HG02759 (cell line): ENCODE measurements at regions not wholly inside any gene's neighbourhood (a gene's known extent, or its start where the extent isn't known, plus 50 kb on each side); places are given as distances from the start of the nearest gene placed in this dataset.

Experiments used
- ATAC-seq: cut with Tn5 transposase; IDR thresholded peaks from one replicate; pipeline ENCODE4 v1.9.1; 2021; ENCODE audit warnings: mild to moderate bottlenecking, moderate library complexity; ENCODE audit not compliant: unreplicated experiment

- no peak for ATAC-seq
These were observed 116.1 kb upstream of the ZNF366 start for GRCh38 chr5:72623323-72623722.

- ATAC-seq, result no peak
These were observed 115.1 kb upstream of the ZNF366 start for GRCh38 chr5:72622170-72622760.

DNA sequence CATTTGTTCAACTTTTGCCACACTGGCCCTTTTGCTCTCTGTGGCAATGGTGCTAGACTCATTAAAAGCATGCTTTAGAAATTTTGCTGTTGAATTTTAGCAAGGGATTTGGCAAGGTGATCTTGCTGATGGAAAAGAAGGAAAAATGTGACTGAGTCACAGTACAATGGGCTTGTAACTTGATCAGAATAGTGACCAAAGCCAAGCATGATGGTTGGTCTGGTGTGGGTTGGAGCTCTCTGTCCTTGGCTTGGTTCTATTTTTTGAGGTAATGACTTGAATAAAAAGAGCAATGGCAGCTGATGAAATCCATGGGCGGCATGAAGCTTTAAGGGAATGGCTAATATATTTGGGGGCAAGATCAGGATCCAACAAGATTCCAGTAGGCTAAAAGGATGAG, 114.4 kb upstream of the ZNF366 start:
- no peak for ATAC-seq

DNA sequence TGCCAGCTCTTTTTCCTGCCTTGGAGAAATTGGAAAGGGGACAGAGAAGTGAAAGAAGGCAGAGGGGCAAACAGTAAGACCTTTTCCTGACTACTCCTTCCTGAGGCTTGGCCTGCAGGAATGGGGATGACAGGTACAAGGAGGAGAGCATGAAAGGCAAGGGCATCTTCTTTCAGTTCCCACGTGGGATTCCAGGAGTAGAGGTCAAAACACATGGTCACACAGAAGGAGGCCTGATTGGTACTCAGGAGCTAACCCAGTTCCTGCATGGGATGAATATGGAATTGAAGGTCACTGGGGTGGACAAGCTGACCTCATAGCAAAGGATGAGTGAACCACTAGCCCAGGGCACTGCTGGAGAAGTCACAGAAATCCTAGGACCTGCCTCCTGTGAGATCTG, 112.5 kb upstream of the ZNF366 start:
- ATAC-seq, result no peak

DNA sequence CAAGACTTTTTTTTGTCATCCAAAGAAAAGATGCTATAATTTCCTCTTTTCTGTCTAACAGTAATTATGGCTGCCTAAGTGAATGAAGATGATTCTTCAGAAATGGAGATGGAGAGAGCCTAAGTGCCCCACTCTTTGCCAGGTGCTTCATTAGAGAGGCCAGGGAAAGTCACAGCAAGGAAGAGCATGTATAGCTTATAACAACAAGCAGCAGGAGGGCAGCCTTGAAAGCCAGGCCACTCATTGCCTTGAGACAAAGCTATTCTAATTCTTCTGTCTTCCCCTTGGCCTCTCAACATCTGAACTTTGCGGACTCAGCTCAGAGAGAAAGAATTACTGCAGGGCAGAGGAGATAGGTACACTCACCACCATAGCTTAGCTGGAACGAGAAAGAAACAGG, 112.0 kb upstream of the ZNF366 start:
- ATAC-seq, result no peak

GRCh38 chr5:72618708-72619107, 111.5 kb upstream of the ZNF366 start:
- no peak for ATAC-seq

- no peak for ATAC-seq
These were observed 107.9 kb upstream of the ZNF366 start for GRCh38 chr5:72615061-72615460.

- ATAC-seq, result no peak
These were observed 106.3 kb upstream of the ZNF366 start for GRCh38 chr5:72613515-72613914.

GRCh38 chr5:72612810-72613209, 105.6 kb upstream of the ZNF366 start:
- ATAC-seq, result no peak

DNA sequence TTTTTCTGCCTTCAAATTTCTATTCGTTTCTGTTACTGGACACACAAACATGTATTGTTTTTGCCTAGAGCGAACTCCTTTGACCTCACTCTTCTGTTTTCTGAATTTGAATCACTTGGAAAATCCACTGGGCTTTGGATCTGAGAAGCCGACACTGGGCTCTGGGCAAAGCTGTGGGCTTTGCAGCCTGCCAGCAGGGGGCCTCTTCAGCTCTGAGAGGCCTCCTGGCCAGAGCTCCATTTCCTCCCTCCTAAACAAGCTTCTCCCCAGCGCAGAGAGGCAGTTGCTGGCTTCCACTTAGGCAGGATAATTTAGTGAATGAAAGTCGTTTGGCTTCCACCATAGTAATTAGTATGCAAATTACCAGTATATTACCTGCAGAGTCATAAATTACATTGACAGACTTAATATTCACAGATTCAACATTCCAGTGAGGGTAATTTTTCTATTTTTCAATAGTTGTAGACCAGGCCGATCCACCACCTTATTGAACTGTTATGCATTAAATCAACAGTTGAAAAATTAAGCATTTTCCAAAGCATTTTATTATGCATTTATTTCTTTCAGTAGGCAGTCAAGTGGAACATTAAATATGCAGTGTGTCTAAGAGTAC, 104.0 kb upstream of the ZNF366 start:
- peak; percentile 78 for ATAC-seq

DNA sequence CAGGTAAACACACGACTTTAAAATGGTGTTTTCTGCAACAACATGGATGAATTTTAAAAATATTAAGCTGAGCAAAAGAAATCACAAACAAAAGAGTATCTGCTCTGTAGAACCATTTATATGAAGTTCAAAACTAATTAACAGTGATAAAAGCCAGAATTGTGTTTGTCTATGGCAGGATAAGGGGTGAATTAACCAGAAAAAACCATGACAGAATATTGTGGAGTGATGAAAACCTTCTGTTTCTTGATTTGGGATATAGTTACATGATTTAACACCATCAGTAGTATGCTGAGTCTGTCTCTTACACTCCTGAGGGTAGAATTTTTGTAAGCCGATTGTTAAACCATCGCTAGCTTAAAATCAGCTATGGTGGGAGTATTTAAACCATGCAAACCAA, 101.7 kb upstream of the ZNF366 start:
- ATAC-seq, result no peak

DNA sequence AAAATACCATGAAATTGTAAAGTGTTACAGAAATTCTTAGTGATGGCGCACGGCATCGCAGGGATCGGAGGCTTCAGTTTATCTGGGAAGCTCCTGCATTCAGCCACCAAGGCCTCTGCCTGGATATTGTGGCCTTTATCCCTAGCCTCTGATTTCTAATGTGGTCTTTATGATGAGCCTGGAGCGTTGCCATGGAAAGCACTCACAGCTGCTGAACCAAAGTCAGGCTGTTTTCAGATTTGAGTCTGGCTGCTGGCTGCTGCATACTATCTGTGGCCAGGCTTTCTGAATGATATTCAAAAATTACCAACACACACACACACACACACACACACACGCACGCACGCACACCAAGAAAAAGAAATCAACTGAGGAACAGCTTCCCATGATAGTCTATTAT, 101.1 kb upstream of the ZNF366 start:
- no peak for ATAC-seq

- ATAC-seq, result no peak
These were observed 100.2 kb upstream of the ZNF366 start for GRCh38 chr5:72607381-72607780.

DNA sequence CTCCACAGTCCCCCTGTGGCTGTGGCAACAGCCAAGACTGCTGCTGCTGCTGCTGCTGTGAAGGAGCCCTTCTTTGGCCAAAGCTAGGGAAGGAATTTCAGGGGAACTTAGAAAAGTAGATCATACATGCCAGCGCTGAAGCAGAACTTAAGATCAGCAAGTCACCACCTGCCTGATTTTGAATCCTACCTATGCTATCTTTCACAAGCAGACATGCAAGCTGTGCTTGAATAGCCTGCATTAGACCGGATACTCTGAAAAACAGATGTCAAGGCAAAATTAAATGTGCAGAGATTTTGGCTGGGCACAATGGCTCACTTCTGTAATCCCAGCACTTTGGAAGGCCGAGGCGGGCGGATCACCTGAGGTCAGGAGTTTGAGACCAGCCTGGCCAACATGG, 99.3 kb upstream of the ZNF366 start:
- ATAC-seq, result no peak

- ATAC-seq, result no peak
These were observed 98.4 kb upstream of the ZNF366 start for GRCh38 chr5:72605632-72606031.

- ATAC-seq, result no peak
These were observed 97.6 kb upstream of the ZNF366 start for GRCh38 chr5:72604798-72605154.

DNA sequence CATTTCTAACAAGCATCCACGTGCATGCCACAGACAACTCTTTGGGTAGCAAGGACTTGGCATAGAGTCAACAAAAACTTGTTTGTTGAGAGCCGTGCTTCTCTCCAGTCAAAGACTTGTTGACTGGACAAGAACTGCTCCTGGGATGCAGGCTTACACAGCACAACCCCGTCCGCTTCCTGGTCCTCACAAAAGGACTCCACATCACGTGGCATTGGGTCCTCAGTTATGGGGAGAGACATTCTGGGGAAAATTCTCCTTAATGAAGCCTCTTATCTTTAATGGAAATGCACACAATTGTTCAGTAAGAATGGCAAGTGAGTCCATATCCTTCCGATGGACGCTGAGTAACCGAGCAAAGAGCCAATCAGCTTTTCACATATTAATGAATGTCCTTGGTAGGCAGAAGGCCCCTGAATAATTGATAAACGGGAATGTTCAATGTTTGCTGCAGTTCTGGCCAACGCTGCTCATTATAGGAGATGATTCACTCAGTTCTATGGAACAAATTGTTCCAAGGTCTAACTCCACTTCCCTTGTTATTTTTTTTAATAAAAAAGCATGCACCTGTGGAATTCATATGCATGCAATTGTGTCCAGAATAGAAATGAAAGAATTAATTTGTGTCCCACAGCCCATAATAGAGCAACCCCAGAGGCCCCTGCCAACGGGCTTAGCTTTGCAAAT, 97.0 kb upstream of the ZNF366 start:
- ATAC-seq, result no peak

DNA sequence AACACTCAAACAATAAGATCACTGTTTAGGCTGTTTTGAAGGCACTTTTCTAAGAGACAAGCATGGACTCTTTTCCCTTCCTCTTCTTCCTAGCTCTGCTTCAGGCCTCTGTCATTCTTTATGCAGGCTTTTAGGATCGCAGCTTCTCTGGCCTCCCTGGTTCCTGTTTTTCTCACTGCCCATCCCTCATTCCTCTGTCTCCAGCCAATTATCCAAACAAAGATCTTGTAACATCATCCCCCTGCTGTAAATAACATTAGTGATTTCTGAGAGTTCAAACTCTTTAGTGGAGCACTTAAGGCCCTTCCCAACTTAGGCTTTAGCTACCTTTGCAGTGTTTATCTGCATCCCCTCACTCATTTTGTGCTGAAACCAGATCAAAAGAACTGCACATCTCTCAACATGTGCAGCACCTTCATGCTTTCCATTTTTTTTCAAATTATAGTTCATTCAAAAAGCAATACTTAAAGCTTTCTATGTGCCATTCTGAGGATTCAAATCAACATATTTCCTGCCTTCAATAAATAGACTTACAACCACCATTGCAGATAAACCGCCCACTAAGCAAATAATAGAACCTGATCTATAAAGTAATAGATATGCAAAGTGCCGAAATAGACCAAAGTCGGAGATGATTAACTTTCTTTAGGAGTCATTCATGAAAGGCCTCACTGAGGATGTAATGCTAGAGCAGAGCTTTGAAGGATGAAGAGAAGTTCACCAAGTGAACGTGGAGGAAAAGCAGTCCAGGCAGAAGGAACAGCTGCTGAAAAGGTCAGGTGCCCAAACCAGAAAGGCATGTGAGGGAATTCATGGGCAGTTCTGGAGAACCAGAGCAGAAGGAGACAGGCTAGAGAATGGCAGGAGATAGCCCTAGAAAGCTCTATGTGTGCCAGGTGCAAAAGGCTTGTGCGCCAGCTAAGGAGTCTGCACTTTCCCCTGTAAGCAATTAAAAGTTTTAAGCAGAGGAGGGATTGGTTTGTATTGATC, 95.8 kb upstream of the ZNF366 start:
- no peak for ATAC-seq

DNA sequence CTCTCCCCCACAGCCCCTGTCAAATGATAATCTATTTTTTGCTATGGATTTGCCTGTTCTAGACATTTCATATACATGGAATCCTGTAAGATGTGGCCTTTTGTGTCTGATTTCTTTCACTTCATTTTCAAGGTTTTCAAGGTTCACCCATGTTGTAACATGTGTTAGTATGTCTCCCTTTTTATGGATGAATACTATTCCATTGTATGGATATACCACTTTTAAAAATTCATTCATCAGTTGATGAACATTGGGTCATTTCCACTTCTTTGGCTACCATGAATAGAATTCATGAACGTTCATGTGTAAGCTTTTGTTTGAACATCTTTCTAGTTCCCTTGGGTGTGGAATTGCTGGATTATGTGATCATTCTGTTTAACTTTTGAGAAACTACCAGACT, 94.7 kb upstream of the ZNF366 start:
- no peak for ATAC-seq

- no peak for ATAC-seq
These were observed 93.3 kb upstream of the ZNF366 start for GRCh38 chr5:72600391-72600981.
